Islet of Langerhans (tissue), 1 donor: ENCODE measurements at regions not wholly inside any gene's neighbourhood (a gene's known extent, or its start where the extent isn't known, plus 50 kb on each side); places are given as distances from the start of the nearest gene placed in this dataset.
A peak's percentile ranks its signal among the peaks of the same experiment; 100 is the strongest.

Experiments
- FAIRE-seq: peaks from one replicate; lab custom pipeline; 2011; peaks lifted over from hg19 to GRCh38; lab: Jason Lieb, UNC

DNA sequence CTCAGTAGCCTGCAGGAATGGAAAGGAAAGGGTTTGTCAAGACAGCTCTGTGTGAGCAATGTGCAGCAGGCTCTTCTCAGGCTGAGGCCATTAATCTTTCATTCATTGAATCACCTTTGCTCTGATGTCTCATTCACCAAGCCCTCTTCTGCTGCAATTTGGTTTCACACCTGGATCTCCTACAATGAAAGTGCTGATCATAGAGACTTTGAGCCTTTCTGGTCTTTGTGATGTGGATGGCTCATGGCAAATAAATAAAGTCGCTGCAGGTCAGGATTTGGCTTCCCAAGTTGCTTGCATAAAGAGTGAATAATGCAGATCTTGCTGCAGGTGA lies 95.8 kb upstream of the SPRED2 start:
- no peak for FAIRE-seq

DNA sequence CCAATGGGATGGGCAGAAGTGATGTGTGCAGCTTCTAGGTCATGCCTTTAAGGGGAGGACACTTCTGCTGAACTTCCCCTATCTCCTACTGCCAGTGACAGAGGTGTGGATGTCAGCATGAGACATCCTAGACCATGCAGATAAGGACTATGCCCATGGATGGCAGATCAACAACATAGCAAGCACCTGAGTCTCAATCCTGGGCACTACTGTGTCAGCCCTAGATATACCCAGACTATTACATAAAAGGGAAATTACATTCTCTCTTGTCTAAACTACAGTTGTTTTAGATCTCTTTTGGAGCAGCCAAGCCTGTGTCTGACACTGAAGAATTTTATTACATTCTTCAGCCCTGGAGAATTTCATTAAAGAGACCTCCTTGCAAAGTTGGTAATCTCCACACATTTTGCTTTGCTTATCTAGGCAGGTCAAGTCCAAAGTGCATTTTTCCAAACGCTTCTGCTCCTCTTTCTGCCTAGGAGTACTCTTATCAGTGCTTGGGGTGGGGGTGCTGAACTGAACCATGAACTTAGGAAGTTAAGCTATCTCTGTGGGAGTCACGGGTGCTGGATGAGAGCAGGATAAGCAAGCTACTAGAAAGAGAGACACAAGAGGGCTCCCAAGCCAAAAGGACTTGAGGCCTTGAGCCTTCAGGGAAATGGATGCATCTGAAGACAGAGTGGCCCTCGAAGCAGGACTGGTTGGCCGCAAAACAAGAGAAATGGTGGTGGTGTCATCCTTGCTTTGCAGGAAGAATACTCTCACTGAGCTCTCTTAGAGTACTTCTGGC lies 95.2 kb upstream of the SPRED2 start:
- FAIRE-seq: no peak

DNA sequence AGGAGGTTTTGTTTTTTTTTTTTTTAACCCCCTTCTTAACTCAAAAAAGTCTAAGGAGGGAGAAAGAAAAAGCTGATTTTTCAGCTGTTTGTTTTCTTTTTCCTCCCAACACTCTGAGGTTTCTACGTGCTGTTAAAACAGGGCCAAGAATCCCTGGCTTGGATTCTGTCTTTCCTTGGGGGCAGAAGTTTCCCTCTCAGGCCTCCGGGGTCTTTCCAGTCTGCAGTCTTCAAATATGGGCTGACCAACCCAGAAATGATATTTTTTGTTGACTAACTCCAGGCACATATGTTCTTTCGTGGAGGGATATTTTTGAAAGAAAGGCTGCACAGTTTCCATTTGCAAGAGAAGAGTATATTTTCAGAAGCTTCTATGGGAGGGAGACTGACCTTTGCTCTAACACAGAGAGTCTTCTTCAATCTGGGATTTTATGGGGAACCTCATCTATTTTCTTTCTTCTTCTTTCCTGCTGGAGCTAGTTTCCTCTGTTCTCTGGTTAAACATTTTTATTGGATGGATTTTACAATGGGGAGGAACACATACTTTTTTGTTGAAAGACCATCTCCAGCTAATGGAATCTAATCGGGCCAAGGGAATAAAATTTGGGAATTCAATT lies 93.3 kb upstream of the SPRED2 start:
- no peak for FAIRE-seq

DNA sequence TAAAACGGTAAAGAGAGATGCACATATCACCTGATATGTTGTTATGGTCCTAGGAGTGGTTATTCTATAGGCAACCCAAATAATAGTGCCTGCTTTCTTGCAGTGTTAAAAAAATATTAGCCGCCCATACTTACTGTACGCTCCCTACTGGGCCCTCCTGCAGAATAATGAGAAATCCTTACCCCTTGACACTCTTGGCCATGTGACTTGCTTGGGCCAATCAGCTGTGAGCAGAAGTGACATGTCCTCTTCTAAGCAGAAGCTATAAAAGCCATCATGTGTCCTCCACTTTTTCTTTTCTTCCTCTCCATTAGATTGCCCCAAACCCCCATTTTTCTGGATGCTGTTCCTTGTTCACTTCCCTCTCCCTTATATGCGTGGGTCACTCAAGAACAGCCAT lies 90.5 kb upstream of the SPRED2 start:
- FAIRE-seq: no peak

DNA sequence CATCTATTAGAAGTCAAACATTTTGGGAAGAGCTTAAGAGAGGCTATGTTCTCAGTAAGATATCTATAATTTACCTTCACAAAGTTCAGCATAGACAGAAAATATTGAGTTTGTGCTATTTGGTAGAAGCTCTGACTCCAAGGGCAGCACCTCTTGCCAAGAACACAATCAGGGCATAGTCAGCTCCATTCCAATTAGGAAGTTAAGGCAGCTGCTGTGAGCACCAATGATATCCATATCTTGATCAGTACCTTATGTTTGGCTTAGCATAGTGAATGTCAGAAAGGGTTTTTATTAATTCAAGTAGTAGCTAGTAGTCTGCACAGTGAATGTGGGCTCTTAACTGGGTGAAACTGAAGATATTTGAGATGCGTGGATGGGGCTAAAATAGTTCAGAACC lies 86.4 kb upstream of the SPRED2 start:
- FAIRE-seq: no peak

DNA sequence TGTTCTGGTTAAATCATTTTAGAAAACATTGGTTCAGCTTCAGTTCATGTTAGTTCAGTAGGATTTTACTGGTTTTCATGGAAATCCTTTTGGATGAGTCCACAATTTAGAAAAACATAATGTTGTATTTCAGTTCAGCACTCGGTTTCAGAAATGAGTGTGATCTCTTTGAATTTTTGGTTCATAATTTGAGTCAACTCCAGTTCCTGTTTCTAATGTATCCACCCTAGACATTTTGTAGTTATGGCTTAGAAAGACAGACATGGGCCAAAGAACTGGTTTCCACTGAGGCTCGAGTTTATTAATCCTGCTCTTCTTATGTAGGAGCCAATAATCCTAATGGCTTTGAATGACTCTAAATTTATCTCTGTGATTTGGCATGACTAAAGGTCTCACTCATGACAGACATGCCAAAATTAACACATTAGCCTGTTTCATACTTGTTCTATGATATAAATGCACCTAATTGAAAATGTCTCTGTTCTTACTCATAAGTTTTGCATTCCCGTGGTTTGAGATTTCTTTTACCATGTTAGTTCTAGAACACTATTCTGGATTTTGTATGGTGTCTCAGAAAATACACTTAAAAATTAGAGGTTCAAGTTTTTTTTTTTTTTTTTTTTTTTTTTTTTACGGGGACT lies 82.3 kb upstream of the SPRED2 start:
- no peak for FAIRE-seq

DNA sequence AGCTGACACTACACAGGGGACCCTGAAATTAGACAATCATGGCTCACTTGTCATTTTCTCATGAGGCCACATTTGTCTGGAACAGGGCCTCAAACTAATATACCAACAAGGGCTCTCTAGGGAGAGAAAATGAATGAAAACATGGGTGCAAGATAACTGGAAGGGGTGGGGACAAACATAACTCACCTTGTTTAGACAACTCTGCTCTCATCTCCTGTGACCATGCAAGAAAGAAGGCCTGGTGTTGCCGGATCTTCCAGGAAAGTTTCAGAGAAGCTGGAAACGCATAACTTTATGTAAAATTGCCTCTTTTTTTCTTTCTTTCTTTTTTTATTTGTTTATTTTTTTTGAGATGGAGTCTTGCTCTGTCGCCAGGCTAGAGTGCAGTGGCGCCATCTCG lies 80.4 kb upstream of the SPRED2 start:
- FAIRE-seq: no peak

DNA sequence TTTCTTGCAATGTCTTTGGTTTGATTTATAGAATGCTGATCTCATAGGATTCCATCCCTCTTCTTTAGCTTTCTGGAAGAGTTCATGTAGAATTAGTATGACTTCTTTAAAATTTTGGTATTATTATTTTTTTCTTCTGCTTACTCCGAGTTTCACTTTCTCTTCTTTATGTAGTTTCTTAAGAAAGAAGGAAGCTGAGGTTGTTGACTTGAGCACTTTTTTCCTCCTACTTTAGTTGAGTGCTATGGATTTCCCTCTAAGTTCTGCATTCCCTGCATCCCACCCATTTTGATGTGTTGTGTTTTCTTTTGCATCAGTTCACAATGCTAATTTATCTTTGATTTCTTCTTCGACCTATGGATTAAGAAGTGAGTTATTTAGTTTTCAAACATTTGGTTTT lies 78.9 kb upstream of the SPRED2 start:
- no peak for FAIRE-seq

DNA sequence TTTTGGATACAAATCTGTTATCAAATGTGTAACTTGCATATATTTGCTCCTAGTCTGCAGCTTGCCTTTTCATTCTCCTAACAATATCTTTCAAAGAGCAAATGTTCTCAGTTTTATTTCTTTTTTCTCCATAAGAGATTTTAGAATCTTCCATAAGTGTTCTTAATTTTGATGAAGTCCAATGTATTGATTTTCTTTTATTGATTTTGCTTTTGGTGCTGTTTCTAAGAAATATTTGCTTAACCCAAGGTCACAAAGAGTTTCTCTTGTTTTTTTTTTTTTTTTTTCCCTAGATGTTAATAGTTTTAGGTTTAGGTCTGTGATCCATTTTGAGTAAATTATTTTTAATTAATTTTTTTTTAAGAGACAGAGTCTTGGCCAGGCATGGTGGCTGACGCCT lies 75.8 kb upstream of the SPRED2 start:
- FAIRE-seq: peak; percentile 27

DNA sequence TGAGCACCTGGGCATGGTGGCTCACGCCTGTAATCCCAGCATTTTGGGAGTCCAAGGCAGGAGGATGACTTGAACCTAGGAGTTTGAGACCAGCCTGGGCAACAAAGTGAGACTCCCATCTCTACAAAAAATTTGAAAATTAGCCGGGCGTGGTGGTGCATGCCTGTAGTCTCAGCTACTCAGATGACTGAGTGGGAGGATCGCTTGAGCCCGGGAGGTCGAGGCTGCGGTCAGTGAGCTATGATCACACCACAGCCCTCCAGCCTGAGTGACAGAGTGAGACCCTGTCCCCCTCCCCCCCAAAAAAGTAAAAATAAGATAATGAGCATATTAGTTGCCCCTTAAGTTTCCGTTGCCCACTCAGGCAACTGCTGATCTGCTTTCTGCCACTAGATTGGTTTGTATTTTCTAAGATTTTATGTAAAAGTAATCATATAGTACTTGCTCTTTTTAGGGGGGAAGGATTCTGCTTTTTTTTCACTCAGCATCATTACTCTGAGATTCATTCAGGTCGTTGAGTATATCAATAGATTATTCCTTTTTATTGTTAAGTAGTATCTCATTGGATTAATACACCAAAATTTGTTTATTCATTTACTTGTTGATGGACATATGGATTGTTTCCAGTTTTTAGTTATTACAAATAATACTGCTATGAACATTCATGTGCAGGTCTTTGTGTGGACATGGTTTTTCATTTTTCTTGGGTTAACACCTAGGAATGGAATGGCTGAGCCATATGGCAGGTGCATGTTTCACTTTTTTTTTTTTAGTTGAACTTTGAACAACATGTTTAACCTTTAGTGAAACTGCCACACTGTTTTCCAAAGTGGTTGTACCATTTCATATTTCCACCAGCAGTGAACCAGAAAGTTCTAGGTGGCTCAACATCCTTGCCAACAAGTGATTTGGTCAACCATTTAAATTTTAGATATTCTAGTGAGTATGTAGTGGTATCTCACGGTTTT lies 75.0 kb upstream of the SPRED2 start:
- FAIRE-seq: no peak

DNA sequence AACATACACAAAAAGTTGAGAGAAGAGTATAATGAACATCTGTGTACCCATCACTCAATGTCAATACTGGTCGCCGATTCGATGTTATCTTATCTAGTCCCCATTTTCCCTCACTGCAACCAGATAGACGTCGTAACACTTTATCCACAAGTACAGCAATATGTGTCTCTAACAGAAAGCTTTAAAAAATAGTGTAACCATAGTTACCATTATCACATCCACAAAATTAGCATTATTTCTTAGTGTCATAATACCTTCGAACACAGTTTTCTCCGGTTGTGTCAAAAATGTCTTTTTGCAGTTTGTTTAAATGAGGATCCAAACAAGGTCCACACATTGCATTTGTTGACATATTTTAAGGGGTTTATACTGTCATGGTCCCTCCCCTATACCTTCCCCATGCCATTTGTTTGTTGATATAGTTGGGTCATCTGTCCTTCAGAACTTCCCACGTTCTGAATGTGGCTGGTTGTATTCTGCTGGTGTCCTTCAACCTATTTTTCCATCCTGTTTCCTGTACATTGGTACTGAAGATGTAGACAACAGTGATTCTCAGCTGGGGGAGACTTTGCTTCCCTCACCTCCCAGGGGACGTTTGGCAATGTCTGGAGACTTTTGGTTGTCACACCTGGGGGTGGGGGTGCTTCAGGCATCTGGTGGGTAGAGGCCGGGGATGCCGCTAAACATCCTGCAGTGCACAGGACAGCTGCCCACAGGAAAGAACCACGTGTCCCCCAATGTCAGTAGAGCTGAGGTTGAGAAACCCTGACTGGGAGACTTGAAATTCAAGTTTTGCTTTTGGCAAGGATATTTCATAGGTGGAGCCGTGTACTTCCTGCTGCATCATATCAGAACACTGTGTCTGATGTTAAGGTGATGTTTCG lies 72.7 kb upstream of the SPRED2 start:
- no peak for FAIRE-seq

DNA sequence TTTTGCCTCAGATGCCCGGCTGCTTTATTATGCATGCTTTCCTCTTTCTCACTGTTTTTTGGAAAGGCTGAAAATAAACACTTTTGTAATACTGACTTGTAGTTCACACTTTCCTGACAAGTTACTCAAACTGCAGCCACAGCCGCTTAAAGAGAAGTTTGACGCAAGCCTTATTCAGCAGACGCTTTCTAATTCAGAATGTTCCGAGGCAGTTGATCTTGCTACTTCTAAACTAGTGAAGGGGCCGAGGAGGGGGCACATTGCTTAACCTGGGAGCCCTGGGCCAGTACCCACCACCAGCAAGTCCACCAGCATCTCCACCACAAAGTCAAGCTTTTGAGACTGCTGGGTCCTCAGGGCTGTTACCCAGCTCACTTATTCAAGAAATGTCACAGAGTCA lies 71.8 kb upstream of the SPRED2 start:
- FAIRE-seq: no peak

DNA sequence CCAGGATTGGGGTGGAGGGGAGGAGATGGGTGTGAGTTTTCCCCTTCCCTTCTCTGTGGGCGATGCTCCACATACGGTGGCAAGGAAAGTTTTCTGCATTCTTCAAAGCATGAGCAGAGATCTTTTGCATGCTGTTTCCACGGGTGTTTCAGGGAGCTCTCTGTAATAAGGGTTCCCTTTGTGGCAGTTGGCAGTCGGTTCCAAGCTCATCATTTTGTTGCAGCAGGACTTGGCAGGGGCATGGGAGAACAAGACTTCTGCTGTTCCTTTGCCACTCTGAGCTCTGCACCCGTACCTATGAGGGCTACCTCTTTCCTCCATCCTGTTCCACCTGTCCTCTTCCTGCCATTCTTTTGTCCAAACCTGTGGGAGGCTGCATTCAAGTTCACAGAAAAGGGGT lies 71.3 kb upstream of the SPRED2 start:
- FAIRE-seq: no peak

DNA sequence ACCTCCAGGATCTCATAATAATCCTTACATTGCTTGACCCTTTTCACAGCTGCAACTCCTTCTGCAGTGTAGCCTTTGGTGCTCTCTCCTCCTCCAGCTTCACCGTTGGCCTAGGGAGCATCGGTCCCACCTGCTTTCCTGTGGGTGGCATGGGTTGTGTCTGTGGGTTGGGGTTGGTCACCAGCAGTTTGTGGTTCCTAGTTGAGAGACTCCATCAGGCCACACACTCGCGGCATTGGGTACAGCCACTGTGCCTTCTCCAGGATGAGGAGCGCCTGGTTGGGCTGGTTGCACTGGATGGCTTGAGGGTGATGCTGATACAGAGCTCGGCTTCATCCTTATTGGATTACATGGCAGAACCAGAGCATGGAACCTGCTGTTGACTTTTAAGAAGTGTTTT lies 69.4 kb upstream of the SPRED2 start:
- FAIRE-seq: no peak

DNA sequence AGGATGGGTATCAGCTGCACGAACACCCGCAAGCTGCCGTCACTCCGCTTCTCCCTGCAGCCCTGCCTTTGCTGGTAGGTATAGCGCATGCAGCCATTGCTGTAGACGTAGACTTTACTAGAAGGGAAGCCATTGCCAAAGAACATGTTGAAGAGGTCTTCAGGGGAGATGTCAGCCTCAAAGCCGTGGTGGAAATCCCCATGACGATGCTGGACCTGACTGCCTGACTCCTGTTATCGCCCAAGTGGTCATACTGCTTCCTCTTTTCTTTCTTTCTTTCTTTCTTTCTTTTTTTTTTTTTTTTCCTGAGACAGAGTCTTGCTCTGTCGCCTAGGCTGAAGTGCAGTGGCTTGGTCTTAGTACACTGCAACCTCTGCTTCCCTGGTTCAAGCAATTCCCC lies 68.7 kb upstream of the SPRED2 start:
- no peak for FAIRE-seq

DNA sequence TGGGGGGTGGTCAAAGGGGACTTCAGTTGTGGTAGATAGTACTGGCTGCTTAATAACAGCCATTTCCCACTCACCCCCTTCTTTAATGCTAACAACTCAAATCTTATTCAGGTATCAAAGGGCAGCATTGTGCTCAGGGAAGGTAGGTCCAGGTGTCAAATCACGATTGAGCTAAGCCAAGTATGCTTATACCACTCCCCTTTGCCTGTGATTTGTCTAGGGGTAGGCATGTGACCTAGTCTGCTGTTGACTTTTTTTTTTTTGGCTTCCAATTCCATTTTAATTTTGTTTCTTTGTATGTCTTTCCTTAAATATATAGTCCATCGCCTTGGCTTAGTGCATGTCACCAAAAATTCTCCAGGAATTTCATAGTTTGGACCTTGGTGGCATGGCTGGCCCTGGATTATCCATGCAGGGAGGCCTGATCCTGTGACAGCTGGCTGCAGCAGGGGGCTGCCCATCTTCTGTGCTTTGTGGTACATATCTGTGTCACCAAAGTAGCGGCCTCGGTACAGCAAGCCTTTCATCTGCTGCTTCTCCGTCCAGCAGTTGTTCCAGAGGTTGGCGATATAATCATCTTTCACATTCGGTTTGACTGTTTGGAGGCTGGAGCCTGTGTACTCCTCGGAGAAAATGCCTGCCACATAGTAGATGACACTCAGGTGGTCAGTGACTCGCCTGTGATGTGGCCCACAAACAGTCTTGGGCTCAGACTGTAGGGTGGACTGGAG lies 68.1 kb upstream of the SPRED2 start:
- FAIRE-seq: no peak

DNA sequence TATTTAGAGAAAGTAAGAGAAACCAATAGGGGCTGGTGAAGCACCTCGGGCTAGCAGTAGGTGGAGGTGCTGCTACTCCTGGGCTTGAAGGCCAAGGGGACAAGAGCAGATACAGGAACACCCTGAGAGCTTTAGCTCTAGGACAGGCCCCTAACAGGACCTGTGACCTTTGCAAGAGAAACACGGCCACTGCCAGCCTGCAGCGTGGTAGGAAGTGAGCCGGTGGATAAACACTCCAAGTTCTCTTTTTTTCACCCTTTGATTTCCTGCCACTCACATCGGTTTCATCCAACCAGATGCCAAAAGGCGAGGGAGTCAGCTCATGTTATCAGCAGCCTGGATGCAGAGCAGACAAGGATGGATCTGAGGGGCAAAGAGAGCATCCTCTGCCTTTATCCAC lies 66.8 kb upstream of the SPRED2 start:
- no peak for FAIRE-seq

DNA sequence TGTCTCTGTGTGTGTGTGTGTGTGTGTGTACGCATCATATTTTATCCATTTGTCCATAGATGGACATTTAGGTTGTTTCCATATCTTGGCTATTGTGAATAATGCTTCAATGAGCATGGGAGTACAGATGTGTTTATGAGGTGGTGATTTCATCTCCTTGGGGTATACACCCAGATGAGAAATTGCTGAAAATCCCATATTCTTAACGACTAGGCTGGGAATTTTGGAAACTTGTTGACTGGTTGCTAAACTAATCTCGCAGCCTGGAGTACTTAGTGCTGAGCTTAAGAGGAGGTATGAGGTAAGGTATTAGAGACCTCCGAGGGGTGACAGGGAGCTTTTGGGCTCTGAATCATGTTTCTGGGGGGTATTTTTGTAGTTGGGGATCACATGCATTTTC lies 66.0 kb upstream of the SPRED2 start:
- no peak for FAIRE-seq

DNA sequence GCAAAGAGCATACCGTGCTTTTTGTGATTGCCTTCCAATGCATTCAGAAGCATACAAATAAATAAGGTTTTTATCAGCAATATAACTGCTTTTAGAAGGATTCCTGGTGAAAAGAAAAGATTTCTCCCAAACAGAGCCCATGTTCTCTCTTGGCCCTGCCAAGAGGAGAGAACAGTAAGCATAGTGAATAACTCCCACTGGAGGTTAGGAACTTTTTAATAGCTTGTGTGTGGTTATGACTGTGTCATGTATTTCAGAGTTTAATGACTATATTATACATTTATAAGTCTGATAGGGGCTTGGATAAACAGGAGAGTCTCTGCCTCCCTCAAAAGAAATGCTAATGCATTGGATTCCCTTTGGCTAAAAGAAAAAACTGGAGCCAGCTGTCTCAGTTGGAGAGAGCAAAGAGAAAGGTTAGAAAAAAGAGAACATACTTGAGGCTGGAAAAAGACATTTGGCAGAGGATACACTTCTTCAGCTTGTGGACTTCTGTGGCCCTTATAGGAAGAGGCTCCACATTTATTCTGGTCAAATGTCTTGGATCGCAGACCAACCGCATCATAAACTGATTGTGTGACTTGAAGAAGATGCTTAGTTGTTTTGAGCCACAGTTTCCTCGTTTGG lies 63.0 kb upstream of the SPRED2 start:
- no peak for FAIRE-seq

DNA sequence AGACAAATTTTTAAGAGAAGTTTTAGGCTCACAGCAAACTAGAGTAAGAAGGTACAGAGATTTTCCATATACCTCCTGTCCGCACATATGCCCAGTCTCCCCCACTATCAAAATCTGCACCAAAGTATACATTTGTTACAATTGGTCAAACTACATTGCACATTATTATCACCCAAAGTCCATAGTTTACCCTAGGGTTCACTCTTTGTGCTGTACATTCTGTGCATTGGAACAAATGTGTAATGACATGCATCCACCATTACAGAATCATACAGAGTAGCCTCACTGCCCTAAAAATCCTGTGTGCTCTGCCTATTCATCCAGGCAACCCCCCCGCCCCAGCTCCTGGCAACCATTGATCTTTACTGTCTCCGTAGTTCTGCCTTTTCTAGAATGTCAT lies 61.7 kb upstream of the SPRED2 start:
- no peak for FAIRE-seq
